Loucy (cell line): ENCODE measurements at regions not wholly inside any gene's neighbourhood (a gene's known extent, or its start where the extent isn't known, plus 50 kb on each side); places are given as distances from the start of the nearest gene placed in this dataset.

Experiments
- H2AFZ ChIP-seq: fragments of 200-600 bp; sonication (generic); 2 replicates; pipeline ENCODE4 v1.6.0; 2016; ENCODE audit warnings: antibody characterized with exemption, mild to moderate bottlenecking, low read length, moderate library complexity
- H3F3A ChIP-seq: fragments of 200-600 bp; 2 replicates; pipeline ENCODE4 v1.6.0; 2016; ENCODE audit warnings: antibody characterized with exemption, low read depth, mild to moderate bottlenecking
- H3K27me3 ChIP-seq: fragments of 200-600 bp; sonication (generic); 2 replicates; pipeline ENCODE4 v1.6.1; 2014; ENCODE audit warnings: low read length, mild to moderate bottlenecking; ENCODE audit not compliant: insufficient read depth, poor library complexity, severe bottlenecking
- H3K36me3 ChIP-seq: fragments of 200-600 bp; sonication (generic); 2 replicates; pipeline ENCODE4 v1.6.1; 2016; ENCODE audit warnings: low read length; ENCODE audit not compliant: insufficient read depth
- H3K4me1 ChIP-seq: fragments of 200-600 bp; sonication (generic); 2 replicates; pipeline ENCODE4 v1.5.1; 2014; ENCODE audit warnings: low read length, mild to moderate bottlenecking; ENCODE audit not compliant: insufficient read depth, poor library complexity, severe bottlenecking
- H3K4me2 ChIP-seq: fragments of 200-600 bp; sonication (generic); 2 replicates; pipeline ENCODE4 v1.6.0; 2014; ENCODE audit warnings: antibody characterized with exemption, low read length, low read depth, mild to moderate bottlenecking; ENCODE audit not compliant: poor library complexity, severe bottlenecking
- H3K4me3 ChIP-seq: fragments of 200-600 bp; sonication (generic); 2 replicates; pipeline ENCODE4 v1.5.1; 2014; ENCODE audit warnings: low read length, mild to moderate bottlenecking, mixed read lengths; ENCODE audit not compliant: poor library complexity, severe bottlenecking
- H3K79me2 ChIP-seq: fragments of 200-600 bp; sonication (generic); 2 replicates; pipeline ENCODE4 v1.6.1; 2014; ENCODE audit warnings: low read length; ENCODE audit not compliant: insufficient read depth
- H3K9ac ChIP-seq: fragments of 200-600 bp; sonication (generic); 2 replicates; pipeline ENCODE4 v1.6.0; 2014; ENCODE audit warnings: mild to moderate bottlenecking, low read depth, low read length, moderate library complexity; ENCODE audit not compliant: poor library complexity, severe bottlenecking
- H3K9me2 ChIP-seq: fragments of 200-600 bp; sonication (generic); replicated peaks from 2 replicates; pipeline ENCODE4 v1.6.1; 2016; ENCODE audit warnings: low read depth, low read length, mixed read lengths
- H3K9me3 ChIP-seq: fragments of 200-600 bp; sonication (generic); 2 replicates; pipeline ENCODE4 v1.6.1; 2014; ENCODE audit warnings: mild to moderate bottlenecking, antibody characterized with exemption, low read length, low read depth; ENCODE audit not compliant: insufficient read depth
- H4K20me1 ChIP-seq: fragments of 200-600 bp; sonication (generic); 2 replicates; pipeline ENCODE4 v1.6.0; 2014; ENCODE audit warnings: antibody characterized with exemption, low read length, mild to moderate bottlenecking; ENCODE audit not compliant: insufficient read depth, poor library complexity, severe bottlenecking
- CTCF ChIP-seq: fragments of 200-600 bp; sonication (generic); conservative IDR thresholded peaks from 2 replicates; pipeline ENCODE4 v1.5.1; 2014; ENCODE audit warnings: mild to moderate bottlenecking, antibody characterized with exemption, low read length
- EZH2phosphoT487 ChIP-seq: fragments of 200-600 bp; IDR thresholded peaks from 2 replicates; pipeline ENCODE4 v1.6.1; 2018; ENCODE audit warnings: antibody characterized with exemption, mild to moderate bottlenecking, moderate library complexity, borderline replicate concordance

GRCh38 chr16:17567455-17567854 lies 96.7 kb upstream of the XYLT1 start:
- no peak for TF ChIP-seq CTCF
- no peak for TF ChIP-seq EZH2phosphoT487
- Histone ChIP-seq H3K9me2 (no peaks in the 10 kb centered on the region), H3F3A (no peaks in the 10 kb centered on the region), H3K4me2 (no peak overlapping the region), H2AFZ (no peak overlapping the region), H3K36me3 (no peaks in the 10 kb centered on the region), H3K27me3 (no peaks in the 10 kb centered on the region), H3K4me3 (no peak overlapping the region), H3K79me2 (no peaks in the 10 kb centered on the region), H4K20me1 (no peaks in the 10 kb centered on the region), H3K4me1 (no peaks in the 10 kb centered on the region), H3K9ac (no peak overlapping the region), H3K9me3 (no peaks in the 10 kb centered on the region)

GRCh38 chr16:17566656-17567450 lies 96.1 kb upstream of the XYLT1 start:
- no peaks in the 10 kb centered on the region for H3K27me3 ChIP-seq

GRCh38 chr16:17566075-17566474 lies 95.3 kb upstream of the XYLT1 start:
- no peak overlapping the region for H2AFZ ChIP-seq
- H3K9me3 ChIP-seq, result no peaks in the 10 kb centered on the region
- no peak overlapping the region for H3K9ac ChIP-seq
- no peak overlapping the region for H3K4me3 ChIP-seq
- no peaks in the 10 kb centered on the region for H3K36me3 ChIP-seq
- H3K9me2 ChIP-seq, result no peaks in the 10 kb centered on the region
- no peaks in the 10 kb centered on the region for H3K79me2 ChIP-seq
- H3K27me3 ChIP-seq, result no peaks in the 10 kb centered on the region
- no peaks in the 10 kb centered on the region for H4K20me1 ChIP-seq
- no peaks in the 10 kb centered on the region for H3K4me1 ChIP-seq
- TF ChIP-seq CTCF (no peak), EZH2phosphoT487 (no peak)
- H3F3A ChIP-seq, result no peaks in the 10 kb centered on the region
- H3K4me2 ChIP-seq, result no peak overlapping the region

More at GRCh38 chr16:17566656-17567450, 96.1 kb upstream of the XYLT1 start:
- Histone ChIP-seq H3K79me2 (no peaks in the 10 kb centered on the region), H4K20me1 (no peaks in the 10 kb centered on the region), H3K36me3 (no peaks in the 10 kb centered on the region), H3K4me2 (no peak overlapping the region), H3K4me1 (no peaks in the 10 kb centered on the region), H3K9me2 (no peaks in the 10 kb centered on the region), H3F3A (no peaks in the 10 kb centered on the region), H3K9ac (no peak overlapping the region), H3K4me3 (no peak overlapping the region), H3K9me3 (no peaks in the 10 kb centered on the region), H2AFZ (no peak overlapping the region)
- TF ChIP-seq EZH2phosphoT487, result no peak
- no peak for TF ChIP-seq CTCF
